Ectodermal cell (in vitro differentiated cells): ENCODE measurements at regions not wholly inside any gene's neighbourhood (a gene's known extent, or its start where the extent isn't known, plus 50 kb on each side); places are given as distances from the start of the nearest gene placed in this dataset.
"Not testable (repeated sequence)": the region's sequence is repeated elsewhere in the genome, so short reads cannot be mapped to it uniquely, and the experiment has no call there.

Experiments
- H3K27ac ChIP-seq: 2 replicates; pipeline ENCODE4 v1.7.0; 2013; ENCODE audit warnings: mild to moderate bottlenecking, low read depth, low read length; ENCODE audit not compliant: insufficient read depth, poor library complexity, severe bottlenecking
- H3K27me3 ChIP-seq: 2 replicates; pipeline ENCODE4 v1.7.0; 2013; ENCODE audit warnings: mild to moderate bottlenecking, low read length; ENCODE audit not compliant: insufficient read depth, control insufficient read depth, poor library complexity, severe bottlenecking
- H3K36me3 ChIP-seq: one replicate; pipeline ENCODE4 v1.7.0; 2013; ENCODE audit warnings: low read length; ENCODE audit not compliant: control insufficient read depth, insufficient read depth
- H3K4me1 ChIP-seq: one replicate; pipeline ENCODE4 v1.7.0; 2013; ENCODE audit warnings: low read length; ENCODE audit not compliant: control insufficient read depth, insufficient read depth
- H3K4me3 ChIP-seq: 2 replicates; pipeline ENCODE4 v1.7.0; 2013; ENCODE audit warnings: low read depth, low read length, control low read depth; ENCODE audit not compliant: insufficient read depth
- H3K9me3 ChIP-seq: 2 replicates; pipeline ENCODE4 v1.7.0; 2013; ENCODE audit warnings: mild to moderate bottlenecking, low read length, moderate library complexity; ENCODE audit not compliant: control insufficient read depth
- WGBS, 2 experiments: methylation state at CpG; one replicate each; pipeline ENCODE4 v1.1.7; 2013; ENCODE audit warnings: missing lambda C conversion rate in 2 of 2; 5-methylcytosine and 5-hydroxymethylcytosine counted together

DNA sequence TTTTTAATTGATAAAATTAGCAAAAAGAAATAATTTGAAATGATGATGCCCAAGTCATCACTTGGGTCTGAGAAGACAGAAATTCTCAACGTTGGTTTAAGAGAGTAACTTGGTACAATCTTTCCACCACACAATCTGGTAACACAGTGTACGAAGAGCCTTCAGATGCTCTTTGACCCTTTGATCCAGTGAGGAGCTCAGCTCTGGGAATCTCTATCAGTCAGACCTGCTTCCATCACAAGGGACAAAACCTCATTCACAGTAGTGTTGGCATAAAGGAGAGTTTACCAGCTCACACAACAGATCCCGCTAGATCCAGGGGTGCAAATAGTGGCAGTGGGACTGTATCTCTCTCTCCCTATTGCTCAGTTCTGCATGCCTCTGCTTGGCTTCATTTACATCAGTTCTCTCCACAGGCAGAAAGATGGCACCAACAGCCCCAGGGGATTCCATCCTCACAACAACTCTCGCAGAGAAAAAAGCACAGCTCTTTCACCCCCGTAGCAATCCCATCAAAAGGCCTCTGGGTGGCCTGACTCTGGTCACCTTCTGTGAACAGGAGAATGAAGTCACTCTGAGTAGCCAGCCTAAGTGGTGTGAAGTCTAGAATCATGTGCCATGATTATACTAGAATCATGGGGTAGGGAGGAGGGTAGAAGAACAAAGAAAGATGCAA, 119.7 kb downstream of the ZNF281 start:
- H3K9me3 ChIP-seq = no peaks in the 10 kb centered on the region
- WGBS, 2 experiments = 36 to 43% methylated on average over 5 of the region's 5 CpGs
- peaks cover 9% of the 10 kb centered on the region for H3K4me1 ChIP-seq
- no peaks in the 10 kb centered on the region for H3K36me3 ChIP-seq
- no peaks in the 10 kb centered on the region for H3K27me3 ChIP-seq
- no peak overlapping the region for H3K4me3 ChIP-seq
- H3K27ac ChIP-seq = no peak overlapping the region

- Histone ChIP-seq H3K36me3 (no peaks in the 10 kb centered on the region), H3K27ac (no peak overlapping the region), H3K4me1 (peaks cover 9% of the 10 kb centered on the region), H3K27me3 (no peaks in the 10 kb centered on the region), H3K4me3 (no peak overlapping the region), H3K9me3 (no peaks in the 10 kb centered on the region)
- WGBS, 2 experiments = 84 to 93% methylated on average over 5 of the region's 5 CpGs
Measured at GRCh38 chr1:200288226-200288625, 121.6 kb downstream of the ZNF281 start.

DNA sequence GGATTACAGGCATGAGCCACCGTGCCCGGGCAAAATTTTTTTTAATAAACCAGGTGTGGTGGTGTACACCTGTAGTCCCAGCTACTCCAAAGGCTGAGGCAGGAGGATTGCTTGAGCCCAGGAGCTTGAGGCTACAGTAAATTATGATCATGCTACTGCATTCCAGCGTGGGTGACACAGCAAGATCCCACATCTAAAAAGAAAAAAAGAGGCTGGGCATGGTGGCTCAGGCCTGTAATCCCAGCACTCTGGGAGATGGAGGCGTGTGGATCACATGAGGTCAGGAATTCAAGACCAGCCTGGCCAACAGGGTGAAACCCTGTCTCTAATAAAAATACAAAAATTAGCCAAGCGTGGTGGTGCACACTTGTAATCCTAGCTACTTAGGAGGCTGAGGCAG, 125.6 kb downstream of the ZNF281 start:
- H3K36me3 ChIP-seq, H3K9me3 ChIP-seq, H3K4me3 ChIP-seq, H3K4me1 ChIP-seq, H3K27ac ChIP-seq, H3K27me3 ChIP-seq: not testable (repeated sequence)
- whole genome bisulfite sequencing, 2 experiments = 89 to 95% methylated on average over 5 of the region's 5 CpGs

- H3K36me3 ChIP-seq = no peaks in the 10 kb centered on the region
- H3K4me3 ChIP-seq = no peak overlapping the region
- H3K27me3 ChIP-seq = no peaks in the 10 kb centered on the region
- no peaks in the 10 kb centered on the region for H3K9me3 ChIP-seq
- 86 to 90% methylated on average over 9 of the region's 9 CpGs for WGBS, 2 experiments
- no peak overlapping the region for H3K27ac ChIP-seq
- no peaks in the 10 kb centered on the region for H3K4me1 ChIP-seq
Measured at GRCh38 chr1:200282497-200283122, 127.2 kb downstream of the ZNF281 start.

GRCh38 chr1:200281201-200281835, 128.5 kb downstream of the ZNF281 start:
- H3K4me3 ChIP-seq = no peak overlapping the region
- WGBS, 2 experiments = 92 to 96% methylated on average over 8 of the region's 8 CpGs
- no peaks in the 10 kb centered on the region for H3K4me1 ChIP-seq
- H3K36me3 ChIP-seq = no peaks in the 10 kb centered on the region
- H3K27me3 ChIP-seq = no peaks in the 10 kb centered on the region
- no peak overlapping the region for H3K27ac ChIP-seq
- no peaks in the 10 kb centered on the region for H3K9me3 ChIP-seq

- WGBS, 2 experiments = 24 to 33% methylated on average over 4 of the region's 4 CpGs
- Histone ChIP-seq H3K27me3 (no peaks in the 10 kb centered on the region), H3K36me3 (no peaks in the 10 kb centered on the region), H3K4me3 (no peak overlapping the region), H3K27ac (no peak overlapping the region), H3K4me1 (no peaks in the 10 kb centered on the region), H3K9me3 (no peaks in the 10 kb centered on the region)
Measured at GRCh38 chr1:200279810-200280411, 129.9 kb downstream of the ZNF281 start.

- WGBS, 2 experiments = 88 to 96% methylated on average over 9 of the region's 9 CpGs
- H3K36me3 ChIP-seq = no peaks in the 10 kb centered on the region
- H3K4me1 ChIP-seq = no peaks in the 10 kb centered on the region
- no peaks in the 10 kb centered on the region for H3K9me3 ChIP-seq
- H3K27me3 ChIP-seq = no peaks in the 10 kb centered on the region
- H3K27ac ChIP-seq = no peak overlapping the region
- no peak overlapping the region for H3K4me3 ChIP-seq
Measured at GRCh38 chr1:200275816-200276453, 133.9 kb downstream of the ZNF281 start.

GRCh38 chr1:200275415-200275814, 134.4 kb downstream of the ZNF281 start:
- H3K36me3 ChIP-seq = no peaks in the 10 kb centered on the region
- no peaks in the 10 kb centered on the region for H3K27me3 ChIP-seq
- WGBS, 2 experiments = 92 to 98% methylated on average over 4 of the region's 4 CpGs
- H3K4me3 ChIP-seq = no peak overlapping the region
- no peaks in the 10 kb centered on the region for H3K4me1 ChIP-seq
- H3K27ac ChIP-seq = no peak overlapping the region
- H3K9me3 ChIP-seq = no peaks in the 10 kb centered on the region

- WGBS, 2 experiments = 91 to 93% methylated on average over 4 of the region's 4 CpGs
- Histone ChIP-seq H3K4me1 (no peaks in the 10 kb centered on the region), H3K27me3 (no peaks in the 10 kb centered on the region), H3K27ac (no peak overlapping the region), H3K4me3 (no peak overlapping the region), H3K36me3 (no peaks in the 10 kb centered on the region), H3K9me3 (no peaks in the 10 kb centered on the region)
Measured at GRCh38 chr1:200274116-200274515, 135.7 kb downstream of the ZNF281 start.
